SH-SY5Y (cell line): ENCODE measurements at regions not wholly inside any gene's neighbourhood (a gene's known extent, or its start where the extent isn't known, plus 50 kb on each side); places are given as distances from the start of the nearest gene placed in this dataset.
A peak's percentile ranks its signal among the peaks of the same experiment; 100 is the strongest.

ENCODE experiments used
- GATA2 ChIP-seq: IDR thresholded peaks from 2 replicates; pipeline ENCODE4 v1.6.1; 2011; ENCODE audit warnings: mild to moderate bottlenecking, low read depth, low read length
- GATA3 ChIP-seq: IDR thresholded peaks from 2 replicates; pipeline ENCODE4 v1.6.1; 2011; ENCODE audit warnings: low read depth, mild to moderate bottlenecking, low read length, moderate library complexity

GRCh38 chr2:5590886-5591285 lies 101.3 kb upstream of the SOX11 start:
- TF ChIP-seq GATA3 (no peak), GATA2 (no peak)

- TF ChIP-seq GATA3 = no peak
- no peak for TF ChIP-seq GATA2
Measured at GRCh38 chr2:5592916-5593315, 99.3 kb upstream of the SOX11 start.

- TF ChIP-seq GATA3 (no peak), GATA2 (no peak)
Measured at GRCh38 chr2:5594249-5594695, 97.9 kb upstream of the SOX11 start.

- TF ChIP-seq GATA3 (peak; percentile 86), GATA2 (peak; percentile 80)
Measured at GRCh38 chr2:5596868-5597267, 95.3 kb upstream of the SOX11 start.

GRCh38 chr2:5598156-5598555 lies 94.0 kb upstream of the SOX11 start:
- no peak for TF ChIP-seq GATA2
- TF ChIP-seq GATA3 = no peak

- TF ChIP-seq GATA2 (no peak), GATA3 (no peak)
Measured at GRCh38 chr2:5609201-5609600, 83.0 kb upstream of the SOX11 start.

GRCh38 chr2:5612666-5613065 lies 79.5 kb upstream of the SOX11 start:
- TF ChIP-seq GATA2 (no peak), GATA3 (no peak)

GRCh38 chr2:5616019-5616418 lies 76.2 kb upstream of the SOX11 start:
- TF ChIP-seq GATA2 (no peak), GATA3 (no peak)

DNA sequence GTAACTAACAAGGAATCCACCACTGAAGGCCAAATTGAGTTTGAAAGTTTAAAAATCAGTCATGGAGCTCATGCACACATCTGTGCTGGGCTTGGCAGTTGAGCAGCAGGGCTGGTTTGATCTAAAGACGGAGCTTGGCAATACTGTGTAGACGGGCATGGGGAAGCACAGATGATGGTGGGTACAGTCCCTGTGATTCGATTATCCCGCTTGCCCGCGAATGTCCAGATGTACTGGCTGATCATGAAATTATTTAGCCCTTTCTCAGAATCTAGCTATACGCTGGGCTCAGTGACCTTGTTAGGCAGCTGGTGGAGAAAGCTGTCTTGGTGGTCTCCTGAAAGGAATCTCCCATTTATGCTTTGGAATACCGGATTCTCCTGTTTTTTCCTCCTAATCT lies 74.8 kb upstream of the SOX11 start:
- no peak for TF ChIP-seq GATA3
- no peak for TF ChIP-seq GATA2

- TF ChIP-seq GATA3 = no peak
- no peak for TF ChIP-seq GATA2
Measured at GRCh38 chr2:5617796-5618195, 74.4 kb upstream of the SOX11 start.

DNA sequence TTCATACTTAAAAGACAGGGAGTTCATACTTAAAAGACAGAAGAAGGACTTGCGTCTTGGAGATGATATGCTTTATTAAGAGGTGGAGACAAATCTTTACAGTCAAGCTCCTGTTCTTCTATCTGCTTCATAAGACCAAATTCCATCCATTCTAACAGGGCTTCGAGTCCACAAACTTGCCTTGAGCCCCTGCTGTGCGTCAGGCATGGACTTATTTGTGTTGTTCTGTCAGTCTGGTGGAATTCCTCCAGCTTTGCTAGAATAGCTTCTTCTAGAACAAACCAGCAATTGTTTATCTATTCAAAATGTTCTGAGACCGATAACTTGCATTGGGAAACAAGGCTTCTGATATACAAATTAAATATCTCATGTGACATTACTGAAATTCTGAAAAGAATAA lies 73.9 kb upstream of the SOX11 start:
- TF ChIP-seq GATA2 (no peak), GATA3 (no peak)
